ENCODE measurements at regions not wholly inside any gene's neighbourhood (a gene's known extent, or its start where the extent isn't known, plus 50 kb on each side); places are given as distances from the start of the nearest gene placed in this dataset.

DNA sequence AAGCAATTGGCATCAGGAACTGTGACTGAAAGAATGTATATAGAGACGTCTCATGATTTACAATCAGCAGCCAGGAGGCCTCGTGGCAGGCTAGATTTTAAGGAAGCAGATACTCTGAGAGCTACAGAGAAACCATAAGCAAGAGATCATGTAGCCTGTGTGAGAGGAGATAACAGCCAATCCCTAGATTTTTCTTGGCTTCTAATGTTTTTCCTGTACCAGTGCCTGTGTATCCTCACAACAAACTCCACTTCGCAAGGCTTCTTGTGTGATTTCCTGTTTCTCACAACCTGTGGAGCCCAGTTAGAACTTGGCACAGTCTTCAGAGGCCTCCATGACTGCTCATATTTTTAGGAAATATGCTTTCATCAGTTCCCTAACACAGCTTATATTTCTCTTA is 147.9 kb downstream of the PTCHD1 start:
- CTCF ChIA-PET, result no interaction called here
- H3K36me3 ChIP-seq (ENCODE audit: control insufficient read depth, insufficient read depth, low read length), result no peaks in the 10 kb centered on the region
- no peak for DNase-seq (ENCODE audit: low read depth, low spot score)
- H3K27ac ChIP-seq (ENCODE audit: low read length), result no peak overlapping the region
- no TSS peak for BruUV-seq (replicated peaks)
- intact Hi-C loops (cut with micrococcal nuclease; ENCODE audit: unreplicated experiment) (no loop called here), in situ Hi-C loops (cut with HindIII; ENCODE audit: low pct_unique_long_range_greater_than_20kb, low sequenced_read_pairs) (no loop called here)
- no peak for ATAC-seq
- H3K27me3 ChIP-seq (ENCODE audit: control insufficient read depth, insufficient read depth, low read length), result no peaks in the 10 kb centered on the region
- H3K4me3 ChIP-seq (ENCODE audit: low read depth in 2 of 2, low read length in 2 of 2), result no peak overlapping the region
- H3K4me1 ChIP-seq (ENCODE audit: control insufficient read depth, insufficient read depth, low read length), result no peaks in the 10 kb centered on the region
- no peak for TF ChIP-seq SIN3A (IDR thresholded peaks at IDR 0.05; ENCODE audit: borderline replicate concordance, insufficient read depth, low read depth, low read length)
- TF ChIP-seq, protein P1, sequence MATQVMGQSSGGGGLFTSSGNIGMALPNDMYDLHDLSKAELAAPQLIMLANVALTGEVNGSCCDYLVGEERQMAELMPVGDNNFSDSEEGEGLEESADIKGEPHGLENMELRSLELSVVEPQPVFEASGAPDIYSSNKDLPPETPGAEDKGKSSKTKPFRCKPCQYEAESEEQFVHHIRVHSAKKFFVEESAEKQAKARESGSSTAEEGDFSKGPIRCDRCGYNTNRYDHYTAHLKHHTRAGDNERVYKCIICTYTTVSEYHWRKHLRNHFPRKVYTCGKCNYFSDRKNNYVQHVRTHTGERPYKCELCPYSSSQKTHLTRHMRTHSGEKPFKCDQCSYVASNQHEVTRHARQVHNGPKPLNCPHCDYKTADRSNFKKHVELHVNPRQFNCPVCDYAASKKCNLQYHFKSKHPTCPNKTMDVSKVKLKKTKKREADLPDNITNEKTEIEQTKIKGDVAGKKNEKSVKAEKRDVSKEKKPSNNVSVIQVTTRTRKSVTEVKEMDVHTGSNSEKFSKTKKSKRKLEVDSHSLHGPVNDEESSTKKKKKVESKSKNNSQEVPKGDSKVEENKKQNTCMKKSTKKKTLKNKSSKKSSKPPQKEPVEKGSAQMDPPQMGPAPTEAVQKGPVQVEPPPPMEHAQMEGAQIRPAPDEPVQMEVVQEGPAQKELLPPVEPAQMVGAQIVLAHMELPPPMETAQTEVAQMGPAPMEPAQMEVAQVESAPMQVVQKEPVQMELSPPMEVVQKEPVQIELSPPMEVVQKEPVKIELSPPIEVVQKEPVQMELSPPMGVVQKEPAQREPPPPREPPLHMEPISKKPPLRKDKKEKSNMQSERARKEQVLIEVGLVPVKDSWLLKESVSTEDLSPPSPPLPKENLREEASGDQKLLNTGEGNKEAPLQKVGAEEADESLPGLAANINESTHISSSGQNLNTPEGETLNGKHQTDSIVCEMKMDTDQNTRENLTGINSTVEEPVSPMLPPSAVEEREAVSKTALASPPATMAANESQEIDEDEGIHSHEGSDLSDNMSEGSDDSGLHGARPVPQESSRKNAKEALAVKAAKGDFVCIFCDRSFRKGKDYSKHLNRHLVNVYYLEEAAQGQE (IDR thresholded peaks at IDR 0.05; ENCODE audit: insufficient read depth in 1 of 2, low read depth in 2 of 2, low read length in 1 of 2), result no peak
- TF ChIP-seq, protein P2, sequence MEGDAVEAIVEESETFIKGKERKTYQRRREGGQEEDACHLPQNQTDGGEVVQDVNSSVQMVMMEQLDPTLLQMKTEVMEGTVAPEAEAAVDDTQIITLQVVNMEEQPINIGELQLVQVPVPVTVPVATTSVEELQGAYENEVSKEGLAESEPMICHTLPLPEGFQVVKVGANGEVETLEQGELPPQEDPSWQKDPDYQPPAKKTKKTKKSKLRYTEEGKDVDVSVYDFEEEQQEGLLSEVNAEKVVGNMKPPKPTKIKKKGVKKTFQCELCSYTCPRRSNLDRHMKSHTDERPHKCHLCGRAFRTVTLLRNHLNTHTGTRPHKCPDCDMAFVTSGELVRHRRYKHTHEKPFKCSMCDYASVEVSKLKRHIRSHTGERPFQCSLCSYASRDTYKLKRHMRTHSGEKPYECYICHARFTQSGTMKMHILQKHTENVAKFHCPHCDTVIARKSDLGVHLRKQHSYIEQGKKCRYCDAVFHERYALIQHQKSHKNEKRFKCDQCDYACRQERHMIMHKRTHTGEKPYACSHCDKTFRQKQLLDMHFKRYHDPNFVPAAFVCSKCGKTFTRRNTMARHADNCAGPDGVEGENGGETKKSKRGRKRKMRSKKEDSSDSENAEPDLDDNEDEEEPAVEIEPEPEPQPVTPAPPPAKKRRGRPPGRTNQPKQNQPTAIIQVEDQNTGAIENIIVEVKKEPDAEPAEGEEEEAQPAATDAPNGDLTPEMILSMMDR (IDR thresholded peaks at IDR 0.05), result no peak
- no peak for TF ChIP-seq TCF7L2 (IDR thresholded peaks at IDR 0.05; ENCODE audit: low read depth, low read length)
- no peak for TF ChIP-seq POLR2AphosphoS5 (IDR thresholded peaks at IDR 0.05; ENCODE audit: low read depth, low read length)
- POLR2A ChIA-PET, result no interaction called here
- H3K9me3 ChIP-seq (ENCODE audit: control insufficient read depth, insufficient read depth, low read depth, low read length), result no peaks in the 10 kb centered on the region

DNA sequence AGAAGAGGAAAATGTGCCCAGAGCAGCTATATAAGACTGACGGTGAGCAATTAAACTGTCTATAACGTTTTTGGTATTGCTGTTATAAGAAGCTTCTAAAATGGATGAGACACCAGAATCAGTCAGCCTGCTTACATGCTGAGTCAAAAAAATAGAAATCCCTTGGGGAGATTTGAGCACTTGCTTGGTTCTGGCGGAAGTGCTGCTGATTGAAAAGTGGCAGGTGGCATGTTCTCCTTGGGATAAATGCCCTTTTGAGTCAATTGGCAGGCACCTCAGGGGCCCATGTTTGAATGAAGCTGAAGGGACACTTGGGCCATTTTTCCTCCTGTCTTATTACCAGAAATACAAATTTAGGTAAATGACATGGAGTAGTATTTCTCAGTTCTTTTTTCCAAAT is 148.7 kb downstream of the PTCHD1 start:
- ATAC-seq, result no peak
- H3K36me3 ChIP-seq (ENCODE audit: control insufficient read depth, insufficient read depth, low read length), result no peaks in the 10 kb centered on the region
- in situ Hi-C loops (cut with HindIII; ENCODE audit: low pct_unique_long_range_greater_than_20kb, low sequenced_read_pairs), result no loop called here
- no peaks in the 10 kb centered on the region for H3K9me3 ChIP-seq (ENCODE audit: control insufficient read depth, insufficient read depth, low read depth, low read length)
- ChIA-PET POLR2A (no interaction called here), CTCF (no interaction called here)
- intact Hi-C loops (cut with micrococcal nuclease; ENCODE audit: unreplicated experiment), result no loop called here
- H3K4me1 ChIP-seq (ENCODE audit: control insufficient read depth, insufficient read depth, low read length), result no peaks in the 10 kb centered on the region
- TF ChIP-seq, protein P2 (IDR thresholded peaks at IDR 0.05), result no peak
- no peak for TF ChIP-seq SIN3A (IDR thresholded peaks at IDR 0.05; ENCODE audit: borderline replicate concordance, insufficient read depth, low read depth, low read length)
- no peak for TF ChIP-seq TCF7L2 (IDR thresholded peaks at IDR 0.05; ENCODE audit: low read depth, low read length)
- no peak for TF ChIP-seq POLR2AphosphoS5 (IDR thresholded peaks at IDR 0.05; ENCODE audit: low read depth, low read length)
- TF ChIP-seq, protein P1 (IDR thresholded peaks at IDR 0.05; ENCODE audit: insufficient read depth in 1 of 2, low read depth in 2 of 2, low read length in 1 of 2), result no peak
- H3K27me3 ChIP-seq (ENCODE audit: control insufficient read depth, insufficient read depth, low read length), result no peaks in the 10 kb centered on the region
- BruUV-seq (replicated peaks), result no TSS peak
- no peak overlapping the region for H3K27ac ChIP-seq (ENCODE audit: low read length)
- no peak overlapping the region for H3K4me3 ChIP-seq (ENCODE audit: low read depth in 2 of 2, low read length in 2 of 2)
- DNase-seq (ENCODE audit: low read depth, low spot score), result no peak
